Thyroid gland (tissue), 4 donors: ENCODE measurements at regions not wholly inside any gene's neighbourhood (a gene's known extent, or its start where the extent isn't known, plus 50 kb on each side); places are given as distances from the start of the nearest gene placed in this dataset.
"Not testable (repeated sequence)": the region's sequence is repeated elsewhere in the genome, so short reads cannot be mapped to it uniquely, and the experiment has no call there.

ENCODE experiments used
- DNase-seq, 2 donors: peaks; one replicate each; pipeline ENCODE4 v3.0.0-alpha.2; 2019
- H3K27ac ChIP-seq, 3 donors: fragments of 200-600 bp; sonication (generic); 1 replicate in 2 of 3; 2 replicates in 1 of 3; pipeline ENCODE4 v1.5.1; 2016 to 2019; ENCODE audit warnings: mild to moderate bottlenecking in 1 of 3, moderate library complexity in 1 of 3
- H3K27me3 ChIP-seq: fragments of 200-600 bp; sonication (generic); one replicate; pipeline ENCODE4 v1.5.1; 2019
- H3K36me3 ChIP-seq, 2 donors: fragments of 200-600 bp; sonication (generic); one replicate each; pipeline ENCODE4 v1.5.1; 2016 to 2019
- H3K4me1 ChIP-seq, 2 donors: fragments of 200-600 bp; sonication (generic); one replicate each; pipeline ENCODE4 v1.5.1; 2017 to 2019
- H3K4me3 ChIP-seq, 3 donors: fragments of 200-600 bp; sonication (generic); replicated peaks in 1 of 3; 1 replicate in 2 of 3; 2 replicates in 1 of 3; pipeline ENCODE4 v1.5.1; 2016; ENCODE audit warnings: mild to moderate bottlenecking in 1 of 3
- H3K9me3 ChIP-seq: fragments of 200-600 bp; sonication (generic); one replicate; pipeline ENCODE4 v1.5.1; 2017
- CTCF ChIP-seq, 6 experiments: fragments of 200-600 bp in 3 of 6; fragments of 450-650 bp in 3 of 6; sonication (generic) in 3 of 6; IDR thresholded peaks; one replicate each; pipeline ENCODE4 v1.5.1; 2016 to 2019; ENCODE audit warnings: antibody characterized with exemption in 6 of 6, mild to moderate bottlenecking in 2 of 6, inconsistent platforms in 1 of 6, moderate library complexity in 1 of 6
- POLR2A ChIP-seq, 2 donors: fragments of 450-650 bp; IDR thresholded peaks; one replicate each; pipeline ENCODE4 v1.6.1; 2017; ENCODE audit warnings: antibody characterized with exemption in 2 of 2, mild to moderate bottlenecking in 2 of 2, moderate library complexity in 1 of 2
- WGBS, 2 donors: methylation state at CpG; one replicate each; pipeline ENCODE4 v1.1.5; 2017; 5-methylcytosine and 5-hydroxymethylcytosine counted together
- intact Hi-C: fragments of 100-400 bp; cut with DNase I; formaldehyde crosslinking; loops from one replicate; pipeline ENCODE4 v1.15.1; 2023

GRCh38 chr1:10916311-10916710 is 96.1 kb upstream of the TARDBP start:
- 74 to 77% methylated on average over 5 of the region's 5 CpGs for WGBS, 2 donors
- Histone ChIP-seq H3K27me3 (no peaks in the 10 kb centered on the region), H3K9me3 (no peaks in the 10 kb centered on the region), H3K4me3 (no peak overlapping the region), H3K4me1 (no peaks in the 10 kb centered on the region), H3K36me3 (no peaks in the 10 kb centered on the region), H3K27ac (no peak overlapping the region)
- TF ChIP-seq CTCF (IDR thresholded peaks at IDR 0.05) (no peak), POLR2A (IDR thresholded peaks at IDR 0.05) (no peak)
- DNase-seq = no peak
- intact Hi-C loops = no loop called here

GRCh38 chr1:10916991-10917390 is 95.5 kb upstream of the TARDBP start:
- Histone ChIP-seq H3K27ac (no peak overlapping the region), H3K4me3 (no peak overlapping the region), H3K4me1 (no peaks in the 10 kb centered on the region), H3K27me3 (no peaks in the 10 kb centered on the region), H3K36me3 (no peaks in the 10 kb centered on the region), H3K9me3 (no peaks in the 10 kb centered on the region)
- intact Hi-C loops = no loop called here
- DNase-seq = no peak
- TF ChIP-seq CTCF (IDR thresholded peaks at IDR 0.05) (no peak), POLR2A (IDR thresholded peaks at IDR 0.05) (no peak)
- 85% methylated on average over 10 of the region's 10 CpGs for WGBS, 2 donors

- H3K4me3 ChIP-seq = no peak overlapping the region
- intact Hi-C loops = no loop called here
- no peaks in the 10 kb centered on the region for H3K36me3 ChIP-seq
- 56 to 59% methylated on average over 10 of the region's 10 CpGs for WGBS, 2 donors
- no peaks in the 10 kb centered on the region for H3K4me1 ChIP-seq
- H3K27ac ChIP-seq = no peak overlapping the region
- DNase-seq = no peak
- H3K9me3 ChIP-seq = no peaks in the 10 kb centered on the region
- TF ChIP-seq CTCF (IDR thresholded peaks at IDR 0.05) (no peak), POLR2A (IDR thresholded peaks at IDR 0.05) (no peak)
- no peaks in the 10 kb centered on the region for H3K27me3 ChIP-seq
Measured at GRCh38 chr1:10917513-10918454, 94.7 kb upstream of the TARDBP start.

- Histone ChIP-seq H3K4me3 (no peak overlapping the region), H3K36me3 (no peaks in the 10 kb centered on the region), H3K4me1 (no peaks in the 10 kb centered on the region), H3K27me3 (no peaks in the 10 kb centered on the region), H3K9me3 (no peaks in the 10 kb centered on the region), H3K27ac (no peak overlapping the region)
- DNase-seq = no peak
- no peak for TF ChIP-seq POLR2A (IDR thresholded peaks at IDR 0.05)
- no peak for TF ChIP-seq CTCF (IDR thresholded peaks at IDR 0.05)
- WGBS, 2 donors = 47 to 57% methylated on average over 4 to 5 of the region's 5 CpGs
- intact Hi-C loops = no loop called here
Measured at GRCh38 chr1:10918531-10918930, 93.9 kb upstream of the TARDBP start.

- Histone ChIP-seq H3K36me3 (no peaks in the 10 kb centered on the region), H3K4me3 (no peak overlapping the region), H3K9me3 (no peaks in the 10 kb centered on the region), H3K27me3 (no peaks in the 10 kb centered on the region), H3K27ac (no peak overlapping the region), H3K4me1 (no peaks in the 10 kb centered on the region)
- TF ChIP-seq POLR2A (IDR thresholded peaks at IDR 0.05) = no peak
- no peak for TF ChIP-seq CTCF (IDR thresholded peaks at IDR 0.05)
- intact Hi-C loops = no loop called here
- no peak for DNase-seq
- WGBS, 2 donors = 78 to 79% methylated on average over 9 of the region's 9 CpGs
Measured at GRCh38 chr1:10920063-10920626, 92.3 kb upstream of the TARDBP start.

- intact Hi-C loops, H3K4me1 ChIP-seq, H3K36me3 ChIP-seq, H3K9me3 ChIP-seq, H3K27me3 ChIP-seq, H3K27ac ChIP-seq, DNase-seq, H3K4me3 ChIP-seq: not testable (repeated sequence)
- 73 to 87% methylated on average over 8 of the region's 8 CpGs for WGBS, 2 donors
Measured at GRCh38 chr1:10922315-10923060, 90.0 kb upstream of the TARDBP start.
